ENCODE measurements at regions not wholly inside any gene's neighbourhood (a gene's known extent, or its start where the extent isn't known, plus 50 kb on each side); places are given as distances from the start of the nearest gene placed in this dataset.

- intact Hi-C loops (cut with micrococcal nuclease), result no loop called here
Measured at GRCh38 chr2:18325118-18325517, 235.3 kb downstream of the RDH14 start.

- intact Hi-C loops (cut with micrococcal nuclease), result no loop called here
Measured at GRCh38 chr2:18319987-18320386, 240.5 kb downstream of the RDH14 start.

GRCh38 chr2:18317017-18317416, 243.4 kb downstream of the RDH14 start:
- intact Hi-C loops (cut with micrococcal nuclease), result no loop called here

- intact Hi-C loops (cut with micrococcal nuclease), result no loop called here
Measured at GRCh38 chr2:18312818-18313217, 247.6 kb downstream of the RDH14 start.

GRCh38 chr2:18311420-18312195, 248.8 kb downstream of the RDH14 start:
- intact Hi-C loops (cut with micrococcal nuclease), result no loop called here

GRCh38 chr2:18309627-18310026, 250.8 kb downstream of the RDH14 start:
- intact Hi-C loops (cut with micrococcal nuclease), result no loop called here

GRCh38 chr2:18309188-18309587, 251.3 kb downstream of the RDH14 start:
- intact Hi-C loops (cut with micrococcal nuclease), result no loop called here

GRCh38 chr2:18304849-18305248, 255.6 kb downstream of the RDH14 start:
- intact Hi-C loops (cut with micrococcal nuclease), result no loop called here

- intact Hi-C loops (cut with micrococcal nuclease), result no loop called here
Measured at GRCh38 chr2:18301421-18302139, 258.9 kb downstream of the RDH14 start.

- intact Hi-C loops (cut with micrococcal nuclease), result no loop called here
Measured at GRCh38 chr2:18299423-18300212, 260.8 kb downstream of the RDH14 start.

GRCh38 chr2:18297534-18298058, 262.9 kb downstream of the RDH14 start:
- intact Hi-C loops (cut with micrococcal nuclease), result no loop called here

- intact Hi-C loops (cut with micrococcal nuclease), result no loop called here
Measured at GRCh38 chr2:18290386-18290785, 270.1 kb downstream of the RDH14 start.

GRCh38 chr2:18286897-18287296, 273.6 kb downstream of the RDH14 start:
- intact Hi-C loops (cut with micrococcal nuclease), result no loop called here

- intact Hi-C loops (cut with micrococcal nuclease), result no loop called here
Measured at GRCh38 chr2:18284331-18284730, 276.1 kb downstream of the RDH14 start.

- intact Hi-C loops (cut with micrococcal nuclease), result no loop called here
Measured at GRCh38 chr2:18282026-18282425, 278.4 kb downstream of the RDH14 start.

- intact Hi-C loops (cut with micrococcal nuclease), result no loop called here
Measured at GRCh38 chr2:18276583-18277075, 283.8 kb downstream of the RDH14 start.

- intact Hi-C loops (cut with micrococcal nuclease), result no loop called here
Measured at GRCh38 chr2:18273205-18273604, 287.2 kb downstream of the RDH14 start.

GRCh38 chr2:18272148-18272494, 288.3 kb downstream of the RDH14 start:
- intact Hi-C loops (cut with micrococcal nuclease), result no loop called here

- intact Hi-C loops (cut with micrococcal nuclease), result no loop called here
Measured at GRCh38 chr2:18271370-18272147, 288.9 kb downstream of the RDH14 start.

GRCh38 chr2:18268400-18268799, 292.1 kb downstream of the RDH14 start:
- intact Hi-C loops (cut with micrococcal nuclease), result no loop called here

GRCh38 chr2:18267501-18267900, 293.0 kb downstream of the RDH14 start:
- intact Hi-C loops (cut with micrococcal nuclease), result no loop called here

Data from T-helper 2 cell treated with Interferon-gamma antibody and Interleukin-4, amounts not matched to agents 100 ng/mL and 5 ng/mL, for 36 hours (primary cell).